SK-N-SH (cell line): ENCODE measurements at regions not wholly inside any gene's neighbourhood (a gene's known extent, or its start where the extent isn't known, plus 50 kb on each side); places are given as distances from the start of the nearest gene placed in this dataset.

ENCODE experiments used
- CTCF ChIA-PET: fragments of 300-600, 350-600 bp; formaldehyde crosslinking; extraction: SDS; loops from one replicate; lab custom pipeline; 2021; lab: Yijun Ruan, JAX
- POLR2A ChIA-PET: fragments of 350-600 bp; sonication (Branson Sonifier 250); formaldehyde crosslinking; extraction: SDS; loops from one replicate; lab custom pipeline; 2020; ENCODE audit warnings: antibody characterized with exemption, inconsistent platforms; lab: Yijun Ruan, JAX
- DNase-seq: peaks from one replicate; pipeline ENCODE4 v3.0.0; 2012
- H2AFZ ChIP-seq: fragments of 200-600 bp; sonication (generic); 2 replicates; pipeline ENCODE4 v1.8.1; 2016; ENCODE audit warnings: antibody characterized with exemption, mild to moderate bottlenecking, low read depth
- H3F3A ChIP-seq: fragments of 200-600 bp; sonication (generic); replicated peaks from 2 replicates; pipeline ENCODE3; 2016; ENCODE audit warnings: antibody characterized with exemption, mild to moderate bottlenecking; ENCODE audit not compliant: insufficient read depth
- H3K27ac ChIP-seq, 2 experiments: fragments of 200-500 bp in 1 of 2; fragments of 200-600 bp in 1 of 2; sonication (Bioruptor generic) in 1 of 2; sonication (generic), shearing (Covaris generic) in 1 of 2; 2 replicates each; pipeline versions ENCODE4 v1.5.1 to v1.6.1; 2014 to 2016; ENCODE audit warnings: low read depth in 2 of 2, inconsistent platforms in 1 of 2, low read length in 1 of 2, mild to moderate bottlenecking in 1 of 2, mixed read lengths in 1 of 2
- H3K27me3 ChIP-seq: fragments of 200-600 bp; sonication (generic), shearing (Covaris generic); 2 replicates; pipeline ENCODE4 v1.6.1; 2016; ENCODE audit warnings: mixed run types; ENCODE audit not compliant: insufficient read depth
- H3K36me3 ChIP-seq, 2 experiments: fragments of 200-500 bp in 1 of 2; fragments of 200-600 bp in 1 of 2; sonication (Bioruptor generic) in 1 of 2; sonication (generic) in 1 of 2; replicated peaks in 1 of 2; 2 replicates each; pipeline versions ENCODE3 to v1.5.1; 2014 to 2016; ENCODE audit warnings: low read length in 1 of 2, mild to moderate bottlenecking in 1 of 2; ENCODE audit not compliant: insufficient read depth in 2 of 2, control insufficient read depth in 1 of 2
- H3K4me1 ChIP-seq, 2 experiments: fragments of 200-500 bp in 1 of 2; fragments of 200-600 bp in 1 of 2; sonication (Bioruptor generic) in 1 of 2; sonication (generic), shearing (Covaris generic) in 1 of 2; 2 replicates each; pipeline versions ENCODE4 v1.5.1 to v1.6.1; 2014 to 2016; ENCODE audit warnings: low read depth in 1 of 2, low read length in 1 of 2, mixed run types in 1 of 2; ENCODE audit not compliant: insufficient read depth in 2 of 2, control insufficient read depth in 1 of 2
- H3K4me2 ChIP-seq: fragments of 200-600 bp; sonication (generic), shearing (Covaris generic); 2 replicates; pipeline ENCODE4 v1.6.1; 2017; ENCODE audit warnings: mixed run types
- H3K4me3 ChIP-seq, 2 experiments: fragments of 200-500 bp in 1 of 2; fragments of 200-600 bp in 1 of 2; sonication (Bioruptor generic) in 1 of 2; sonication (generic), shearing (Covaris generic) in 1 of 2; 2 replicates each; pipeline versions ENCODE4 v1.5.1 to v1.8.1; 2014 to 2016; ENCODE audit warnings: low read depth in 2 of 2, inconsistent platforms in 1 of 2, low read length in 1 of 2, mild to moderate bottlenecking in 1 of 2, mixed read lengths in 1 of 2, moderate library complexity in 1 of 2
- H3K79me2 ChIP-seq: fragments of 200-600 bp; sonication (generic); 2 replicates; pipeline ENCODE4 v1.8.1; 2017; ENCODE audit warnings: mild to moderate bottlenecking; ENCODE audit not compliant: insufficient read depth
- H3K9ac ChIP-seq: fragments of 200-600 bp; sonication (generic); 2 replicates; pipeline ENCODE4 v1.6.1; 2017; ENCODE audit warnings: mixed run types
- H3K9me2 ChIP-seq: fragments of 200-600 bp; sonication (generic); 2 replicates; pipeline ENCODE4 v1.6.1; 2017; ENCODE audit warnings: mixed run types
- H3K9me3 ChIP-seq: fragments of 200-600 bp; sonication (generic); 2 replicates; pipeline ENCODE4 v1.6.1; 2017; ENCODE audit warnings: mixed run types, mild to moderate bottlenecking, moderate library complexity
- H4K20me1 ChIP-seq: fragments of 200-600 bp; sonication (generic); 2 replicates; pipeline ENCODE4 v1.6.1; 2017; ENCODE audit warnings: mild to moderate bottlenecking, mixed run types; ENCODE audit not compliant: insufficient read depth
- CHD2 ChIP-seq: fragments of 150-350 bp; IDR thresholded peaks from 2 replicates; pipeline ENCODE4 v1.6.1; 2018; ENCODE audit warnings: low read length; ENCODE audit not compliant: partially characterized antibody
- FOXJ3 ChIP-seq: sonication (generic); formaldehyde crosslinking; IDR thresholded peaks from 2 replicates; pipeline ENCODE4 v1.5.1; 2020; ENCODE audit warnings: mild to moderate bottlenecking, missing genetic modification reagents
- GABPA ChIP-seq: IDR thresholded peaks from 2 replicates; pipeline ENCODE4 v1.4.0; 2012; ENCODE audit warnings: low read depth, mild to moderate bottlenecking
- GATA2 ChIP-seq: sonication (generic); formaldehyde crosslinking; IDR thresholded peaks from 2 replicates; pipeline ENCODE4 v1.5.0; 2020; ENCODE audit warnings: mild to moderate bottlenecking, missing genetic modification reagents
- IRF3 ChIP-seq: fragments of 150-350 bp; IDR thresholded peaks from 2 replicates; pipeline ENCODE4 v1.6.1; 2016; ENCODE audit warnings: mild to moderate bottlenecking, low read depth, low read length
- JUND ChIP-seq: IDR thresholded peaks from 2 replicates; pipeline ENCODE4 v1.4.0; 2012
- MXI1 ChIP-seq: IDR thresholded peaks from 2 replicates; pipeline ENCODE4 v1.6.1; 2012; ENCODE audit warnings: mild to moderate bottlenecking, low read depth, low read length, improper control_type of control experiment
- NFIC ChIP-seq: IDR thresholded peaks from 2 replicates; pipeline ENCODE4 v1.4.0; 2012; ENCODE audit warnings: borderline replicate concordance
- PBX3 ChIP-seq: IDR thresholded peaks from 2 replicates; pipeline ENCODE4; 2012
- POLR2AphosphoS5 ChIP-seq: IDR thresholded peaks from 2 replicates; pipeline ENCODE4 v1.6.1; 2012; ENCODE audit warnings: low read depth, low read length
- RCOR1 ChIP-seq: fragments of 150-350 bp; IDR thresholded peaks from 2 replicates; pipeline ENCODE4 v1.6.1; 2017; ENCODE audit warnings: antibody characterized with exemption, low read length
- RFX5 ChIP-seq: IDR thresholded peaks from 2 replicates; pipeline ENCODE4 v1.6.1; 2012; ENCODE audit warnings: mild to moderate bottlenecking, improper control_type of control experiment, low read length
- RXRA ChIP-seq: IDR thresholded peaks from 2 replicates; pipeline ENCODE4 v1.4.0; 2012; ENCODE audit warnings: low read depth, mild to moderate bottlenecking, borderline replicate concordance
- SIN3A ChIP-seq: IDR thresholded peaks from 2 replicates; pipeline ENCODE4 v1.6.1; 2012; ENCODE audit warnings: low read depth, mild to moderate bottlenecking, low read length, moderate library complexity, borderline replicate concordance
- SMC3 ChIP-seq: IDR thresholded peaks from 2 replicates; pipeline ENCODE4 v1.6.1; 2012; ENCODE audit warnings: low read depth, low read length, improper control_type of control experiment
- TAF1 ChIP-seq: IDR thresholded peaks from 2 replicates; pipeline ENCODE4 v1.6.1; 2012; ENCODE audit warnings: low read depth, mild to moderate bottlenecking, low read length, moderate library complexity, borderline replicate concordance
- TCF12 ChIP-seq: IDR thresholded peaks from 2 replicates; pipeline ENCODE4 v1.4.0; 2012
- TEAD4 ChIP-seq: IDR thresholded peaks from 2 replicates; pipeline ENCODE4 v1.4.0; 2012; ENCODE audit warnings: mild to moderate bottlenecking, borderline replicate concordance; ENCODE audit not compliant: insufficient read depth
- USF1 ChIP-seq: IDR thresholded peaks from 2 replicates; pipeline ENCODE4 v1.4.0; 2012; ENCODE audit warnings: low read depth, borderline replicate concordance
- USF2 ChIP-seq: fragments of 150-350 bp; IDR thresholded peaks from 2 replicates; pipeline ENCODE4 v1.6.1; 2017; ENCODE audit warnings: antibody characterized with exemption, low read length, low read depth, borderline replicate concordance
- WGBS: methylation state at CpG from one replicate; pipeline ENCODE4 v1.1.6; 2017; ENCODE audit warnings: low lambda C conversion rate; 5-methylcytosine and 5-hydroxymethylcytosine counted together

GRCh38 chr18:78583739-78584458, 395.7 kb upstream of the SALL3 start:
- H3F3A ChIP-seq, result no peaks in the 10 kb centered on the region
- no peak overlapping the region for H3K4me3 ChIP-seq
- H4K20me1 ChIP-seq, result no peaks in the 10 kb centered on the region
- DNase-seq, result no peak
- no peaks in the 10 kb centered on the region for H3K4me1 ChIP-seq
- no peaks in the 10 kb centered on the region for H3K9me3 ChIP-seq
- no peaks in the 10 kb centered on the region for H3K79me2 ChIP-seq
- H3K9me2 ChIP-seq, result no peaks in the 10 kb centered on the region
- no peak overlapping the region for H3K9ac ChIP-seq
- TF ChIP-seq SIN3A, result no peak
- TF ChIP-seq JUND, result no peak
- no peak for TF ChIP-seq POLR2AphosphoS5
- no peak for TF ChIP-seq FOXJ3 (CRISPR knock-in tag)
- TF ChIP-seq RXRA, result no peak
- TF ChIP-seq GABPA, result no peak
- no peak for TF ChIP-seq TEAD4
- H3K27ac ChIP-seq, result no peak overlapping the region
- CTCF ChIA-PET, result no interaction called here
- POLR2A ChIA-PET, result interaction anchor here (0.5 kb wide), 1 partner anchor 250 kb away, joined by 3 read pairs; no protein-coding TSS in a partner anchor
- peaks cover 6% of the 10 kb centered on the region for H3K27me3 ChIP-seq
- no peak overlapping the region for H3K4me2 ChIP-seq
- H3K36me3 ChIP-seq, result no peaks in the 10 kb centered on the region
- no peak overlapping the region for H2AFZ ChIP-seq
- WGBS, result 10% methylated on average over 12 of the region's 23 CpGs

- no peak overlapping the region for H3K4me3 ChIP-seq
- no peaks in the 10 kb centered on the region for H3K36me3 ChIP-seq
- no peak for DNase-seq
- CTCF ChIA-PET, result no interaction called here
- POLR2A ChIA-PET, result no interaction called here
- peaks cover 6% of the 10 kb centered on the region for H3K27me3 ChIP-seq
- H3F3A ChIP-seq, result no peaks in the 10 kb centered on the region
- H3K9me2 ChIP-seq, result no peaks in the 10 kb centered on the region
- H4K20me1 ChIP-seq, result no peaks in the 10 kb centered on the region
- no peak overlapping the region for H3K9ac ChIP-seq
- H3K4me2 ChIP-seq, result no peak overlapping the region
- H3K4me1 ChIP-seq, result no peaks in the 10 kb centered on the region
- H2AFZ ChIP-seq, result no peak overlapping the region
- no peak overlapping the region for H3K27ac ChIP-seq
- H3K9me3 ChIP-seq, result no peaks in the 10 kb centered on the region
- 0% methylated on average over 5 of the region's 19 CpGs for WGBS
- no peaks in the 10 kb centered on the region for H3K79me2 ChIP-seq
- TF ChIP-seq TEAD4 (no peak), SMC3 (no peak), USF2 (no peak), POLR2AphosphoS5 (no peak), TAF1 (no peak), SIN3A (no peak), USF1 (no peak), NFIC (no peak), CHD2 (no peak), RFX5 (no peak), GATA2 (no peak), MXI1 (no peak), PBX3 (no peak), RCOR1 (no peak), TCF12 (no peak), FOXJ3 (CRISPR knock-in tag) (no peak), IRF3 (no peak)
Measured at GRCh38 chr18:78584459-78585022, 395.1 kb upstream of the SALL3 start.
